IPS-NIHi7 (cell line): ENCODE measurements at regions not wholly inside any gene's neighbourhood (a gene's known extent, or its start where the extent isn't known, plus 50 kb on each side); places are given as distances from the start of the nearest gene placed in this dataset.
A peak's percentile ranks its signal among the peaks of the same experiment; 100 is the strongest.
"Not testable (repeated sequence)": the region's sequence is repeated elsewhere in the genome, so short reads cannot be mapped to it uniquely, and the experiment has no call there.

ENCODE experiments used
- DNase-seq: peaks from one replicate; pipeline ENCODE4 v3.0.0; 2012; ENCODE audit warnings: mixed read lengths; ENCODE audit errors: extremely low spot score

DNA sequence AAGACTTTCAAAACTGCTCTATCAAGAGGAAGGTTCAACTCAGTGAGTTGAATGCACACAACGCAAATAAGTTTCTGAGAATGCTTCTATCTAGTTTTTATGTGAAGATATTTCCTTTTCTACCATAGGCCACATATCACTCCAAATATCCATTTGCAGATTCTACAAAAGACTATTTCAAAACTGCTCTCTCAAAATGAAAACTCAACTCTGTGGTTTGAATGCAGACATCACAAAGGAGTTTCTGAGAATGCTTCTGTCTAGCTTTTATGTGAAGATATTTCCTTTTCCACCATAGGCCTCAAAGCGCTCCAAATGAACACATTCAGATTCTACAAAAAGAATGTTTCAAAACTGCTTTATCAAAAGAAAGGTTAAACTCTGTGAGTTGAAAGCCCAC, 1093.1 kb upstream of the DEFB115 start:
- not testable (repeated sequence) for DNase-seq

DNA sequence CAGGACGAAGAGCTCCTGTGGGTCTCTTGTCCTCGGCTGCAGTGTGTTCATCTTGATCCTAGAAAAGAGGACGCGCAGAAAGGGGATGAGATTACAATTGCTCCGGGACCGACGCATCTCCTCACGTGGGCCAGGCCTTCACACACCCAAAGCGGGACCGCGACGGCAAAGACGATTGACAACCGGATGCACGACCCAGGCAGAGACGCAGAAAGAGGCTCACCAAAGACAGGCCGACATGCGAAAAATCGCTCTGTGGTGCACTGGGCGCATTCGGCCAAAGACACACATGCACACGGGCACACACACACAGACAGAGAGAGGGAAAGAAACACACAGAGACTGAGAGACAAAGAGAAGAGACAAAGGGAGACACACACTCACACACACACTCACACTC, 1089.9 kb upstream of the DEFB115 start:
- DNase-seq, result no peak

DNA sequence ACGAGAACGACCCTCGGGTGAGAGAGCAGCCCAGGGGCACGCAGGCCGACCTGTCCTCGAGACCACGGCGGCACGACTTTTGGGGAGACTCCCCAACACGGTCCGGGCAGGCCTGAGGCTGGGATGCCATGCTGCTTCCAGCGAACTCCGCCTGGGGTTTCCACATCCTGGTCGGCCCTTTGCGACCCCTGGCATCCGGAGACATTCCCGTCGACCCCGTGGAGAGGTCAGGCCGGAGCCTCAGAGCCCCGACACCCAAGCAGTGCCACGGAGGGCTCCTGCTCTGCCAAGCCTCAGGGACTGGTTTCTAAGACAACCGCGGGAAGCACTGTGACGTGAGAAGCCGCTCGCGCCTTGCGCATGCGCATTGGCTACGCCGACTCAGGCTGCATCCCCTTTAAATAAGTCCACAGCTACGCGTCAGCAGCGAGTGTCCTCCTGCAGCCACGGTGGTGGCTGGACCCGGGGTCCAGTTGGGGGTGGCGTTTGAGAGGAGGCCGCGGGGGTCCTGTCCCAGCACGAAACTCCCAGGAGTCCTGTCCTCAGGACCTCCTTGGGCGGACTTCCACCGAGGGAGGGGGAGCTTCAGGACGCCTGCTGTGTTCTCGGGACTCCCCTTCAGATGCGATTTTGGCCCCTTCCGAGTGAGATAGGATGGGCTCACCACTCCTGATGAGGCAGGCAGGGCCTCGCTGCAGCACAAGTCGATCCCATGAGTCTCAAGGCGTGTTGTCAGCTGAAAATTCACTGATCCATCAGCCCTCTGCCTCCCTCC, 1089.3 kb upstream of the DEFB115 start:
- DNase-seq, result no peak

DNA sequence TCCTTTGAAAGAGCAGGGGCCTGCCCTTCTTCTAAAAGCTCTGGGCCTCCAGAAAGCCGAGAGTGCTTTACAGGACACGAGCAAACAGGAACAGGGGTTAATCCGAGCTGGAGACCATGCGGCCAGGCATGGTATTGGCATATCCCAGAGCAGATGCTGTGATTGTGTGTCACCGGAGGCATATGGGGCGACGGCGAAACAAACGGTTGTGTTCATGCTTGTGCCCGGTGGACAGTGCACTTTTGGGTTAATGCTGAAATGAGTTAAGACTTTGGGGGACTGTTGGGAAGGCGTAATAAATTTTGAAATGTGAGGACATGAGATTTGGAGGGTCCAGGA, 1088.7 kb upstream of the DEFB115 start:
- no peak for DNase-seq

DNA sequence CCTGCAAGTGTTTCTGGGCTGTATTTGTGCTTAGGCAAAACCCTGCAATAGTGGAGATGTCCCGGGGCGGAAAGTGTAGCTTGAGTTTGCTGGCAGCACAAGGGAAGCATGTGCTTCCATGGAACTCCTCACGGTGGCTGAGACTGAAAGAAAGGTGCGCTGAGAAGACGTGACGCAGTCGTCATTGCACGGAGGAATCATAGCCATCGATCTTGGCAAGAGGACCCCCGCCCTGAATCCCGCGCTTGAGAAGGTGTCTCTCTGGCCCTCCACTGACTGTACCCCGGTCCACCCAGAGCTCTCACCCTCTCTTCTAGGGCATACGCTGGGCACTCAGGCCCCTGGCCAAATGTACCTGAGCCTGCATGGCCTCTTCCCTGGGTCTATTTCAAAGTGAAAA, 1081.8 kb upstream of the DEFB115 start:
- no peak for DNase-seq

DNA sequence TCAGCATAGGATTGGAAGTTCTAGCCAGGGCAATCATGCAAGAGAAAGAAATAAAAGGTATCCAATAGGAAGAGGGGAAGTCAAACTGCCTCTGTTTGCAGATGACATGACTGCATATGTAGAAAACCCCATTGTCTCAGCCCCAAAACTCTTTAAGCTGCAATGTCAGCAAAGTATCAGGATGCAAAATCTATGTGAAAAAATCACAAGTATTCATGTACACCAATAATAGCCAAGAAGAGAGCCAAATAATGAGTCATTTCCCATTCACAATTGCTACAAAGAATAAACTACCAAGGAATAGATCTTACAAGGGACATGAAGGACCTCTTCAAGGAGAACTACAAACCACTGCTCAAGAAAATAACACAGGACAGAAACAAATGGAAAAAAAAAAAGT, 1074.3 kb upstream of the DEFB115 start:
- DNase-seq, result not testable (repeated sequence)

DNA sequence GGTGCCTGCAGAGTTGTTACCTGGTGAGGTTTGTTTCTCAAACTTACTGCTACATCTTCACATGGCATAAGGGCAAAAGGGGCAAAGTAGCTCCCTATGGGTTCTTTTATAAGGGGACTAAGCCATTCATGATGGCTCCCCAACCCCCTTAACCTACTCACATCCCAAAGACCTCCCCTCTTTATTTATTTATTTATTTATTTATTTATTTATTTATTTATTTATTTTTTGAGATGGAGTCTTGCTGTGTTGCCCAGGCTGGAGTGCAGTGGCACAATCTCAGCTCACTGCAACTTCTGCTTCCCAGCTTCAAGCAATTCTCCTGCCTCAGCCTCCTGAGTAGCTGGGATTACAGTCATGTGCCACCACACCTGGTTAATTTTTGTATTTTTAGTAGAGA, 1065.7 kb upstream of the DEFB115 start:
- DNase-seq, result not testable (repeated sequence)

DNA sequence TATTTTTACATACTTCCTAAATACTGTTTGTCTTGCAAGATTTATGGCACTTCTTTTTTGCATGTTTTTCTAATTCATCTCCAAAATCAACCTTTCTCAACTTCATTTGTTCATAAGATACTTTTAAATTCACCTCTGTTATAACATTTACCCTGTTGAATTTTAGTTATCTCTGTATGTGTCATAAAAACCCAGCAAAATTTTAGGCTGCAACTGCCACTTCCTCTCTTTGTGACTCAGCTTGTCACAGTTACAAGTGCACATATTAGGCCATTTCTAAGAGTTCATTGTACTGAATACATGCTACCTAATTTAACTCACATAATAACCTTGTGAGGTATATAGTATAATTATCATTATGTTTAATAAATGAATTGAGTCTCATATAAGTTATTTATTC, 1023.0 kb upstream of the DEFB115 start:
- not testable (repeated sequence) for DNase-seq

DNA sequence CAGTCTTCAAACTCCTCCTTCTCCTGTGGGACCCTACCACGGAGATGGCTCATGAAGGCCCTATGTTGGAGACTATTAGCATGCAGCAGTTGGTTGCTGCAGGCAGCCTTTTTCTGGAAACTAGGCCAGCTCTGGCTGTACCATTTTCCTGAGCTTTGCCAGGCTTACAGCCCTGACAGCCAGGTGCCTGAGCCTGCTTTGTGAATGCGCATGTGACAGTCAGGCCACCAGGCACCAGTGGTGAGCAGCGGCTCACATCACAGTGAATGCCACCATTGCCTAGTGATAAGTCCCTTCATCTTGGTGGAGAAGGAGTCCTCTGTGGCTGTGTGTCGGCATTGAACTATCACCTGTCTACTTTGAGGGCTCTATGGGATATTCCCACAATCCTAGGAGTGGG, 982.4 kb upstream of the DEFB115 start:
- not testable (repeated sequence) for DNase-seq

DNA sequence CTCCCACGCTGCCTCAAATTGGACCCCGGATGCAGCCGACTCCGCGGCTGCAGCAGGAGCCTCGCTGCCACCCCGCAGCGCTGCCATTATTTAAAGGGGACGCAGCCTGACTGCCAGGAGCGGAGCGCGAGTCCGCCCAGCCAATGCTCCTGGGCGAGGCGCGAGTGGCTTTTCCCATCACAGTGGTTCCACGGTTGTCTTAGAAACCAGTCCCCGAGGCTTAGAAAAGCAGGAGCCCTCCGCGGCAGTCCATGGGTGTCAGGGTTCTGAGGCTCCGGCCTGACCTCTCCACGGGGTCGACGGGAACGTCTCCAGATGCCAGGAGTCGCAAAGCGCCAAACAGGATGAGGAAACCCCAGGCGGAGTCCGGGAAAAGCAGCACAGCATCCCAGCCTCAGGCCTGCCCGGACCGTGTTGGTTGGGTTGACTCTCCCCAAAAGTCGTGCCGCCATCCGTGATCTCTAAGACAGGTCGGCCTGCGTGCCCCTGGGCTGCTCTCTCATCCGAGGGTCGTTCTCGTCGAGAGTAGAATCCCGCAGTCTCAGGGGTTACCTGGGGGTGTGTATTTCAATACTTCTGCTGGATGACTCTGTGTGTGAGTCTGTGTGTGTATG, 975.8 kb upstream of the DEFB115 start:
- no peak for DNase-seq

DNA sequence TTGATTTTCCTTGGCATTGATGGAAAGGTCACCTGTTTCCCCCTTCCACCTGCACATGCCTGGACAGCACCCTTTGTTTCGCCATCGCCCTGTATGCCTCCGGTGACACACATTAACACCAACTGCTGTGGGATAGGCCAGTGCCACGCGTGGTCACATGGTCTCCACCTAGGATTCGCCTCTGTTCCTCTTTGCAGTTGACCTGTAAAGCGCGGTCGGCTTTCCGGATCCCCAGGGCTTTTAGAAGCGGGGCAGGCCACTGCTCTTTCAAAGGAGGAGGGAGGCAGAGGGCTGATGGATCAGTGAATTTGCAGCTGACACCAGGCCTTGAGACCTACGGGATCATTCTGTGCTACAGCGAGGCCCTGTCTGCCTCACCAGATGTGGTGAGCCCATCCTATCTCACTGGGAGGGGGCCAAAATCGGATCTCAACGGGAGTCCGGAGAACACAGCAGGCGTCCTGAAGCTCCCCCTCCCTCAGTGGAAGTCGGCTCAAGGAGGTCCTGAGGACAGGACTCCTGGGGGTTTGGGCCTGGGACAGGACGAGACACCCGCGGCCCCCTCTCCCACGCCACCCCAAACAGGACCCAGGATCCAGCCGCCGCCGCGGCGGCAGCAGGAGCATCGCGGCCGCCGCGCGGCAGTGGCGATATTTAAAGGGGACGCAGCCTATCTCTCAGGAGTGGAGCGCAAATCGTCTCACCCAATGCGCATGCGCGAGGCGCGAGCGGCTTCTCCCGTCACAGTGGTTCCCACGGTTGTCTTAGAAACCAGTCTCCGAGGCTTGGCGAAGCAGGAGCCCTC, 973.8 kb upstream of the DEFB115 start:
- DNase-seq, result not testable (repeated sequence)

DNA sequence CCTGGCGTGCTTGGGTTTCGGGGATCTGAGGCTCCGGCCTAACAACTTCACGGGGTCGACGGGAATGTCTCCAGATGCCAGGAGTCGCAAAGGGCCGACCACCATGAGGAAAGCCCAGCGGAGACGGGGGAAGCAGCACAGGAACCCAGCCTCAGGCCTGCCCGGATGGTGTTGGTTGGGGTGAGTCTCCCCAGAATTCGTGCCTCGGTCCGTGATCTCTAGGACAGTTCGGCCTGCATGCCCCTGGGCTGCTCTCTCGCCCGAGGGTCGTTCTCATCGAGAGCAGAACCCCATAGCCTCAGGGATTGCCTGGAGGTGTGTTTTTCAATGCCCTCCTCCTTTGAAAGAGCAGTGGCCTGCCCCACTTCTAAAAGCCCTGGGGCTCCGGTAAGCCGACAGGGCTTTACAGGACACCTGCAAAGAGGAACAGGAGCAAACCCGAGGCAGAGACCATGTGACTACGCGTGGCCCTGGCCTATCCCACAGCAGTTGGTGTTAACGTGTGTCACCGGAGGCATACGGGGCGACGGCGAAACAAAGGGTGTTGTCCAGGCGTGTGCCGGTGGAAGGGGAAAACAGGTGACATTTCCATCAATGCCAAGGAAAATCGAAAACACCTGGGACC, 973.1 kb upstream of the DEFB115 start:
- no peak for DNase-seq

DNA sequence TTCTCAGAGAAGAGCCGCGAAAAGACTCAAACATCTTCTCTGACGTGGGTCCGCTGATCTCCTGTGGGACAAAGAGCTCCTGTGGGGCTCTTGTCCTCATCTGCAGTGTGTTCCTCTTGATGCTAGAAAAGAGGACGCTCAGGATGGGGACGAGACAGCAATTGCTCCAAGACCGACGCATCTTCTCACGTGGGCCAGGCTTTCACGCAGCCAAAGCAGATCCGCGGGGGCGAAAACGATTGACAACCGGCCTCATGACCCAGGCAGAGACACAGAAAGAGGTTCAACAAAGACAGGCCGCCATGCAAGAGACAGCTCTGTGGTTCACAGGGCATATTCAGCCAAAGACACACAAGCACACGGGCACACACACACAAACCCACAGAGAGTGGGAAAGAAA, 971.8 kb upstream of the DEFB115 start:
- no peak for DNase-seq

DNA sequence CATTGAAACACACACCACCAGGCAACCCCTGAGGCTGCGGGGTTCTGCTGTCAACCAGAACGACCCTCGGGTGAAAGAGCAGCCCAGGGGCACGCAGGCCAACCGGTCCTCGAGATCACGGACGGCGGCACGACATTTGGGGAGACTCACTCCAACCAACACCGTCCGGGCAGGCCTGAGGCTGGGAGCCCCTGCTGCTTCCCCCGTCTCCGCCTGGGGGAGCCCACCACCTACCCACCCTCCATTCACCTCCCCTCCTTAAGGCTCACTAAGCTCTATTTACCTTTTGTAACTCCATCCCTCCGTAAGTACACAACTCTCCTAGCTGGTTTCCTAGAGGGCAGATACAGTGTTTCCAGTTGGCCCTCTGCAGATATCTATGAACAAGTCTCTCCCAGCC, 971.3 kb upstream of the DEFB115 start:
- DNase-seq, result peak; percentile 33

DNA sequence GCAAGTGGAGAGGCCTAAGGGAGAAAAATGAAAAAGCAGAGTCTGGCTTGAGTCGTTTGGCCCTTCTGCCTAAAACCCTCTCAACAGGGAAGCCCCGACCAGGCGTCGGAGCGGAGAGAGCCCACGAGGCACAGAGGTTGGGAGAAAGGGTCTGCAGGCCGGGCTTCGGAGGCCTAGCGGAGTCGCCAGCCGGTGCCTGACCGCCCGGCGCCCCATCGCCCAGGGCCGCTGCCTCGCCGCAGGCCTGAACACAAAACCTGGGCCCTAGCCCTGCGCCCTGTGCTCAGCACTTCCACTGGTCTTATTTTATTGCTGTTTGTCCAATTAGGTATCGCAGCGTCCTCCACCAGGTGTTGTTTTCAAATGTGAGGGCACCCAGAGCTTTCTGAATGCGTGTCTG, 970.0 kb upstream of the DEFB115 start:
- DNase-seq, result not testable (repeated sequence)

DNA sequence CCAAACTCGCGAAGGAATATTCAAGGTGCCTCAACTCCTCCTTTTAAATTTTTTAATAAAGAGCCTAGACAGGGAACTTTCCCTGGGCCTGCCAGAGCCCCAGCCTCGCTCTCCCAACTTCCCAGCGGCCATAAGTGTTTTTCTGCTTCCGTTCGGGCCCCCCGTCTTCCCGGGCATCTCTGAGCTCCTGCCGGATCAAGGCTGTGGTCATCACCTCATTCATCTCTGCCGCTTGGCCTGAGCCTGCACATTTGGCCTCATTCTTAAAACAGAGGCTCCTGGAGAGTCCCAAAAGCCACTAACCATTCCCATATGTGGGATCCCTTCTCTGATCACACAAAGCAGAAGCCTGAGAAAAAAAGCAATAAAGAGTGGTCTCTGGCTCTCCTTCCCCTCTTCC, 969.1 kb upstream of the DEFB115 start:
- DNase-seq, result no peak

DNA sequence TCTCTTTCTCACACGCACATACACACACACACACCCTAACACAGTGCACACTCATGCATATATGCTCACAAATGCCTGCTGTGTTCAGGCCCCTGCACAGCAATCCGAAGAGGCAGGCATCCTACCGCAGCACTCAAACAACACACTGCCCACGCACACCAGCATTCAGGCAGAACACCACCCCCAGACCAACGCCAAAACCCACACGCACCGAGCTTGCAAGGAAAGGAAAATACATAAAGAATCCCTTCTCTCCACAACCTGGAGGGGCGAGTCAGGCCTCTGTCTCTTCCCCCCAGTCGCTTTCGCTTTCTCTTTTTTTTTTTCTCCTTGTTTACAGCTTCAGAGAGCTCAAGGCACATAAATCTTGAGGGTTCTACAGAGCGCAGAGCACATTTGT, 968.4 kb upstream of the DEFB115 start:
- DNase-seq, result not testable (repeated sequence)

DNA sequence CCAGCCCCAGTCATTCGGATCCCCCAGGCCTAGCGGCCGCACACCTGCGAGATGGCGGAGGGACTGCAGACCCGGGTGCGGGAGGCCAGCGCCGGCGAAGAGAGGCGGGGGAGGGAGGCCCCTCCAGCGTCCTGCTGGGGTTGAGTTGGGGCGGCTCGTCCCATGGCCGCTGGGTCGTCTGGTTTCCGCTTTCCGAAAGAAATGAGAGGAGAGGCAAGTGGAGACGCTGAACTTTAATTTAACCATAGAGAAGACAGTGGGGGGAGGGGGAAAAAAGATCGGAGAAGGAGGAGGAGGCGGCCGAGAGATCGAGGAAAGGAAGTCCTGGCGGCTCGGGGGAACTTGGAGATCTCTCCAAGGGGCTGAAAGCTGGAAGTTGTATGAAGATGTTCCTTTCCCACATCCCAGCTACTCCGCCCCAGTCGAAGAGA, 967.7 kb upstream of the DEFB115 start:
- DNase-seq, result peak; percentile 9

DNA sequence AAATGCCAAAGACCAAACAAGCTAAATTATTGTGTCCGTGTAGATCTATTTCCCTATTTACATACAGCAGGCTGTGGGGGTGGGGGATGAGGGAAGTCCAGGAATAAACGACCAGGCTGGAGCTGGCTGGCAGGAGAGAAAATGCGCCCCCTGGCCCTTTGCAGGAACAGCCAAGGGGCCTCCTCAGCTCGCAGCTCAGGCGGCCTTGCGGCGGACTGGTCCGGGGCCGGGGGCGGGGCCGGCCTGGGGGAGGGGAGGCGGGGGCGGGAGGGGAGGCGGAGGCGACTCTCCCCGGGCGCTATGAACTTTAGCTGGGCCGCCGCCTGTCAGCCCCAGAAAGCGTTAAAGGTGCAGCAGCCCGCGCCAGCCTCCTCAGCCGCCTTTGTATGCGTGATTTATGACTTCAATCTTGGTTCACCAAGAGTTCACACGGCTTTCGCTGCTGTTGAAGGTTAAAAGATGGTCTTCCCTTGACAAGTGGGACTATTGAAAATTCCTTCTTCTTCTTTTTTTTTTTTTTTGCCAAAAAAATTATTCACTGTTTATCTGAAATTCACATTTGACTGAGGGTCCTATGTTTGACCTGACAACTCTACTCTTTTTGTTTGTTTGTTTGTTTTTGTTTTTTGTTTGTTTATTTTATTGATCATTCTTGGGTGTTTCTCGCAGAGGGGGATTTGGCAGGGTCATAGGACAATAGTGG, 967.0 kb upstream of the DEFB115 start:
- peak; percentile 79 for DNase-seq

DNA sequence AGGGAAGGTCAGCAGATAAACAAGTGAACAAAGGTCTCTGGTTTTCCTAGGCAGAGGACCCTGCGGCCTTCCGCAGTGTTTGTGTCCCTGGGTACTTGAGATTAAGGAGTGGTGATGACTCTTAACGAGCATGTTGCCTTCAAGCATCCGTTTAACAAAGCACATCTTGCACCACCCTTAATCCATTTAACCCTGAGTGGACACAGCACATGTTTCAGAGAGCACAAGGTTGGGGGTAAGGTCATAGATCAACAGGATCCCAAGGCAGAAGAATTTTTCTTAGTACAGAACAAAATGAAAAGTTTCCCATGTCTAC, 966.4 kb upstream of the DEFB115 start:
- not testable (repeated sequence) for DNase-seq

DNA sequence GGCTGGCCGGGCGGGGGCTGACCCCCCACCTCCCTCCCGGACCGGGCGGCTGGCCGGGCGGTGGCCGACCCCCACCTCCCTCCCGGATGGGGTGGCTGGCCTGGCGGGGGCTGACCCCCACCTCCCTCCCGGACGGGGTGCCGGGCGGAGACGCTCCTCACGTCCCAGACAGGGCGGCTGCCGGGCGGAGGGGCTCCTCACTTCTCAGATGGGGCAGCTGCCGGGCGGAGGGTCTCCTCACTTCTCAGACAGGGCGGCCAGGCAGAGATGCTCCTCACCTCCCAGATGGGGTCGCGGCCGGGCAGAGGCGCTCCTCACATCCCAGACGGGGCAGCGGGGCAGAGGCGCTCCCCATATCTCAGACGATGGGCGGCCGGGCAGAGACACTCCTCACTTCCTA, 965.8 kb upstream of the DEFB115 start:
- not testable (repeated sequence) for DNase-seq

DNA sequence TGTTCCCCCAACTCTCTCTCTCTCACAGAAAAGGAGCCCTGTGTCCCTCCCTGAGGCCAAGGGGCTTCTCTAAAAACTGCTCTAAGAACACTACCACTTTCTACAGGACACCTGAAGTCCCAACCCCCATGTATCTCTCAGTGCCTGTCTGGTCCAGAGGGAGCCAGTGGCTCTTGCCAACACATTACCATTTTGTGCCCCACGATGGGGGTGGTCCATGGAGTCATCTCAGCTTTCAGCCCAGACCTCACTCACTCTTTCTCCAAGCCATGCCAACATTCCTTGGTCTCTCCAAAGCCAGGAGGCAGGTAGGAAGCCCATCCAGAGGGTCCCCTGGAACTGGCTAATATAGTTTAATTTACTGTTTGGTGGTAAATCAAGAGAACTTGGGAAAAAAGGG, 962.1 kb upstream of the DEFB115 start:
- not testable (repeated sequence) for DNase-seq
